ENCODE measurements at regions not wholly inside any gene's neighbourhood (a gene's known extent, or its start where the extent isn't known, plus 50 kb on each side); places are given as distances from the start of the nearest gene placed in this dataset.

- H3K27ac ChIP-seq = no peak overlapping the region
- 49 to 62% (median 49%) methylated on average over 2 of the region's 2 CpGs for WGBS, 3 donors
- H3K4me1 ChIP-seq (ENCODE audit: insufficient read depth) = no peaks in the 10 kb centered on the region
- TF ChIP-seq EP300 (IDR thresholded peaks at IDR 0.05) = no peak
- no peak for TF ChIP-seq CTCF (IDR thresholded peaks at IDR 0.05)
- no peak for TF ChIP-seq POLR2A (IDR thresholded peaks at IDR 0.05)
- no peaks in the 10 kb centered on the region for H3K27me3 ChIP-seq
- no peak for DNase-seq
- no peaks in the 10 kb centered on the region for H3K36me3 ChIP-seq
- intact Hi-C loops (cut with DNase I) = no loop called here
- peaks cover 0 to 4% of the 10 kb centered on the region in 2 donors for H3K9me3 ChIP-seq
- H3K4me3 ChIP-seq = no peak overlapping the region
Observed at GRCh38 chr10:129161150-129161549, 305.9 kb upstream of the MGMT start.

GRCh38 chr10:129163531-129163930 is 303.5 kb upstream of the MGMT start:
- Histone ChIP-seq H3K4me1 (ENCODE audit: insufficient read depth) (no peaks in the 10 kb centered on the region), H3K27ac (no peak overlapping the region), H3K36me3 (no peaks in the 10 kb centered on the region), H3K4me3 (no peak overlapping the region), H3K9me3 (peaks cover 0 to 4% of the 10 kb centered on the region in 2 donors), H3K27me3 (no peaks in the 10 kb centered on the region)
- intact Hi-C loops (cut with DNase I) = no loop called here
- 89 to 94% (median 92%) methylated on average over 7 of the region's 7 CpGs for WGBS, 3 donors
- TF ChIP-seq CTCF (IDR thresholded peaks at IDR 0.05) = no peak
- TF ChIP-seq POLR2A (IDR thresholded peaks at IDR 0.05) = no peak
- TF ChIP-seq EP300 (IDR thresholded peaks at IDR 0.05) = no peak
- DNase-seq = no peak

DNA sequence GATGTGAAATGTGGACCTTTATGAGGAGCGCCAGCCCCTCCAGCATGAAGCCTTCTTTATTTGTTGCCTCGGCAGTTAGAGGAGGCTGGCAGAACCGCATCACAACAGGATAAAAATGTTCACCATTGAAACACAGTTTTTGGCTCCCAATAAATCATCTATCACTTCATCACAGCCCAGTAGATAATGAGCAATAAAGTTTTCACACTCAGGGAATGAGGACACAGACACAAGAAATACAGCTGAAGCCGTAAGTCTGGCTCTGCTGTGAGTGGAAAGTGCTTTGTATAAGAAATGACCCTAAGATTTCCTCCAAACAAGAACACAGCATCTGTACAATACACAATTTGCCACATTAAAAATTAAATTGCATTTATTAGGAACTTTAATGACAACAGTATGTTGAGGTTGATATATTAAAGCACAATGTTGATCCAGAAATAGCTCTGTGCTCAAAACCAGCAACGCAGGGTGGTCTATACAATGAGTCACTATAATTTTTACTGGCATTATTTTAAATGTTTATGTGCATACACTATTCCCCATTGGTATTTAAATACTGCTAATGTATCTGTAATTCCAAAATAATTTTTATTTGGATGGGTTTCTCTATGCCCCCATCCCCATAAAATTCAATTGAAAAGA is 301.8 kb upstream of the MGMT start:
- H3K4me1 ChIP-seq (ENCODE audit: insufficient read depth) = no peaks in the 10 kb centered on the region
- H3K27me3 ChIP-seq = no peaks in the 10 kb centered on the region
- peaks cover 0 to 4% of the 10 kb centered on the region in 2 donors for H3K9me3 ChIP-seq
- no peak for DNase-seq
- no peak overlapping the region for H3K4me3 ChIP-seq
- 83 to 92% (median 85%) methylated on average over 5 of the region's 5 CpGs for WGBS, 3 donors
- TF ChIP-seq EP300 (IDR thresholded peaks at IDR 0.05) (no peak), CTCF (IDR thresholded peaks at IDR 0.05) (no peak), POLR2A (IDR thresholded peaks at IDR 0.05) (no peak)
- intact Hi-C loops (cut with DNase I) = no loop called here
- no peak overlapping the region for H3K27ac ChIP-seq
- H3K36me3 ChIP-seq = no peaks in the 10 kb centered on the region

DNA sequence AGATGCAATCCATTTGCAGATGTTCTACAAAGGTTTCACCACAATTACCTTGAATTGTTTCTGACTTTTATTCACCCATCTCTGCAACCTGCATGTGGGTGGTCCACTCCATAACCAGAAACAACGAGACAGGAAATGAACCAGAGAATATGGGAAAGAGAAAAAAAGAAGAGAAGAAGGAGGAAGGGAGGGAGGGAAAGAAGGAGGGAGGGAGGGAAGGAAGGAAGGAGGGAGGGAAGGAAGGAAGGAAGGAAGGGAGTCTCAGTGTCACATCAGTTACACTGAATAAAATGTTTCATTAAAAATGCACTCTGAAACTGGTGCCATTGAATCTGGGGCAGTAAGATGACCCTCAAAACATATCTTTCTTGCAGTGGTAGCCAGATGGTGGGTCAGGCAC is 301.3 kb upstream of the MGMT start:
- no peak overlapping the region for H3K4me3 ChIP-seq
- no peak for DNase-seq
- no peak for TF ChIP-seq POLR2A (IDR thresholded peaks at IDR 0.05)
- TF ChIP-seq CTCF (IDR thresholded peaks at IDR 0.05) = no peak
- TF ChIP-seq EP300 (IDR thresholded peaks at IDR 0.05) = no peak
- 21 to 23% (median 23%) methylated on average over 1 of the region's 1 CpG for WGBS, 3 donors
- no peaks in the 10 kb centered on the region for H3K4me1 ChIP-seq (ENCODE audit: insufficient read depth)
- H3K9me3 ChIP-seq = peaks cover 0 to 4% of the 10 kb centered on the region in 2 donors
- intact Hi-C loops (cut with DNase I) = no loop called here
- no peak overlapping the region for H3K27ac ChIP-seq
- no peaks in the 10 kb centered on the region for H3K27me3 ChIP-seq
- no peaks in the 10 kb centered on the region for H3K36me3 ChIP-seq

Data from ovary (tissue), 7 donors.